ENCODE measurements at regions not wholly inside any gene's neighbourhood (a gene's known extent, or its start where the extent isn't known, plus 50 kb on each side); places are given as distances from the start of the nearest gene placed in this dataset.

- TF ChIP-seq CTCF (IDR thresholded peaks at IDR 0.05; ENCODE audit: unreplicated experiment): no peak
- Mint-ChIP-seq H3K9me3 (ENCODE audit: low read depth) (no peaks in the 10 kb centered on the region), H3K27me3 (peaks cover 48% of the 10 kb centered on the region), H3K4me1 (ENCODE audit: low read depth) (peaks cover 9% of the 10 kb centered on the region), H3K4me3 (ENCODE audit: low read depth) (no peak overlapping the region), H3K27ac (no peak overlapping the region), H3K36me3 (ENCODE audit: insufficient read depth) (no peaks in the 10 kb centered on the region)
- no peak for DNase-seq (ENCODE audit: low spot score, unreplicated experiment)
These were observed 490.8 kb downstream of the FOXO1 start for GRCh38 chr13:40175639-40176038.

- peaks cover 44% of the 10 kb centered on the region for H3K27me3 Mint-ChIP-seq
- TF ChIP-seq CTCF (IDR thresholded peaks at IDR 0.05; ENCODE audit: unreplicated experiment): no peak
These were observed 490.2 kb downstream of the FOXO1 start for GRCh38 chr13:40176242-40176641.

GRCh38 chr13:40178130-40178529 is 488.3 kb downstream of the FOXO1 start:
- Mint-ChIP-seq H3K9me3 (ENCODE audit: low read depth) (no peaks in the 10 kb centered on the region), H3K36me3 (ENCODE audit: insufficient read depth) (no peaks in the 10 kb centered on the region), H3K27ac (no peak overlapping the region), H3K4me1 (ENCODE audit: low read depth) (peaks cover 17% of the 10 kb centered on the region), H3K27me3 (peaks cover 32% of the 10 kb centered on the region), H3K4me3 (ENCODE audit: low read depth) (no peak overlapping the region)
- DNase-seq (ENCODE audit: low spot score, unreplicated experiment): no peak
- no peak for TF ChIP-seq CTCF (IDR thresholded peaks at IDR 0.05; ENCODE audit: unreplicated experiment)

More at GRCh38 chr13:40176242-40176641, 490.2 kb downstream of the FOXO1 start:
- Mint-ChIP-seq H3K4me3 (ENCODE audit: low read depth) (no peak overlapping the region), H3K27ac (no peak overlapping the region), H3K9me3 (ENCODE audit: low read depth) (no peaks in the 10 kb centered on the region), H3K36me3 (ENCODE audit: insufficient read depth) (no peaks in the 10 kb centered on the region), H3K4me1 (ENCODE audit: low read depth) (peaks cover 9% of the 10 kb centered on the region)
- DNase-seq (ENCODE audit: low spot score, unreplicated experiment): no peak

GRCh38 chr13:40179445-40180281 is 486.8 kb downstream of the FOXO1 start:
- Mint-ChIP-seq H3K27ac (no peak overlapping the region), H3K36me3 (ENCODE audit: insufficient read depth) (no peaks in the 10 kb centered on the region), H3K27me3 (peaks cover 30% of the 10 kb centered on the region), H3K9me3 (ENCODE audit: low read depth) (no peaks in the 10 kb centered on the region), H3K4me1 (ENCODE audit: low read depth) (peaks cover 21% of the 10 kb centered on the region), H3K4me3 (ENCODE audit: low read depth) (no peak overlapping the region)
- TF ChIP-seq CTCF (IDR thresholded peaks at IDR 0.05; ENCODE audit: unreplicated experiment): no peak
- no peak for DNase-seq (ENCODE audit: low spot score, unreplicated experiment)

GRCh38 chr13:40180776-40181175 is 485.7 kb downstream of the FOXO1 start:
- H3K36me3 Mint-ChIP-seq (ENCODE audit: insufficient read depth): no peaks in the 10 kb centered on the region
- no peak for TF ChIP-seq CTCF (IDR thresholded peaks at IDR 0.05; ENCODE audit: unreplicated experiment)
- no peak for DNase-seq (ENCODE audit: low spot score, unreplicated experiment)
- H3K4me1 Mint-ChIP-seq (ENCODE audit: low read depth): peaks cover 21% of the 10 kb centered on the region
- peaks cover 25% of the 10 kb centered on the region for H3K27me3 Mint-ChIP-seq
- no peak overlapping the region for H3K27ac Mint-ChIP-seq
- H3K4me3 Mint-ChIP-seq (ENCODE audit: low read depth): no peak overlapping the region
- no peaks in the 10 kb centered on the region for H3K9me3 Mint-ChIP-seq (ENCODE audit: low read depth)
